Ecto neural progenitor cell (in vitro differentiated cells): ENCODE measurements at regions not wholly inside any gene's neighbourhood (a gene's known extent, or its start where the extent isn't known, plus 50 kb on each side); places are given as distances from the start of the nearest gene placed in this dataset.
"Not testable (repeated sequence)": the region's sequence is repeated elsewhere in the genome, so short reads cannot be mapped to it uniquely, and the experiment has no call there.

Source experiments
- DNase-seq: peaks from one replicate; pipeline ENCODE4 v3.0.0-alpha.2; 2018; ENCODE audit warnings: low spot score

DNA sequence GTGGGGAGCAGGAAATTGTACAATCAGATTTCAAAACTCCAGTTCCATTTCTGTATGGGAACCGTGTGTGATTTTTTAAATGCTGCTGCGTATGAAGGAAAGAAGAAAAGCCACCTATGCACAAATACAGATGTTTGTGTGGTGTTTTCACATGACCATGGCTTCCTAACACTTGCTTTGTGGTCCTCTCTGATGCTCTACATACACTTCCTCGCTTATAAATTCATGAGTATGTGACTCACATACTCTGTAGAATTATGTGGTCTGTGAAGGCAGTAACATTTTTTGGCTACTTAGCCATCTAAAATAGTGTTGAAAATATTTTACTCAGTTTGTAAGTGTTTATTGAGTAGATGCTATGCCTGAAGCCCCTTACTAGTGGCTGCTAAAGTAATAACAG, 119.8 kb upstream of the PDE10A start:
- DNase-seq, result no peak

DNA sequence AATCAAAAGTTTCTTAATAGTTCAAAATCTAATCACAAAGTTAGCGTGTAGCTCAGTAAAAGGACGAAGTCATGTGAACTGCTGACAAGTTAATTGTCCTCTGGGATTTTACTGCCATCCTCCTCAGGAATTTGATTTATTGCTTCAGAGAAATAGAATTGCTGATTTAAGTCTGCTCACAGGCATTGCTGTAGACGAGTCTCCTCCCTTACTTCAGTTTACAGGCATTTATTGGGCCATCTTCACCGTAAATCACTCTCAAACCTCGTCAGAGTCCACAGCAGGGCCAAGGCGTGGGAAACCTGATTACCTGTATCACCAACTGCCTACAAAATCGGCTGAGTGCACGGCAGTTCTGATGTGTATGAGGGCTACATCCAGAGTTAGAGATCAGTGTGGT, 119.1 kb upstream of the PDE10A start:
- DNase-seq, result no peak

GRCh38 chr6:165777680-165778079, 114.6 kb upstream of the PDE10A start:
- no peak for DNase-seq

- no peak for DNase-seq
Observed at GRCh38 chr6:165776691-165777090, 113.7 kb upstream of the PDE10A start.

- no peak for DNase-seq
Observed at GRCh38 chr6:165775721-165776120, 112.7 kb upstream of the PDE10A start.

DNA sequence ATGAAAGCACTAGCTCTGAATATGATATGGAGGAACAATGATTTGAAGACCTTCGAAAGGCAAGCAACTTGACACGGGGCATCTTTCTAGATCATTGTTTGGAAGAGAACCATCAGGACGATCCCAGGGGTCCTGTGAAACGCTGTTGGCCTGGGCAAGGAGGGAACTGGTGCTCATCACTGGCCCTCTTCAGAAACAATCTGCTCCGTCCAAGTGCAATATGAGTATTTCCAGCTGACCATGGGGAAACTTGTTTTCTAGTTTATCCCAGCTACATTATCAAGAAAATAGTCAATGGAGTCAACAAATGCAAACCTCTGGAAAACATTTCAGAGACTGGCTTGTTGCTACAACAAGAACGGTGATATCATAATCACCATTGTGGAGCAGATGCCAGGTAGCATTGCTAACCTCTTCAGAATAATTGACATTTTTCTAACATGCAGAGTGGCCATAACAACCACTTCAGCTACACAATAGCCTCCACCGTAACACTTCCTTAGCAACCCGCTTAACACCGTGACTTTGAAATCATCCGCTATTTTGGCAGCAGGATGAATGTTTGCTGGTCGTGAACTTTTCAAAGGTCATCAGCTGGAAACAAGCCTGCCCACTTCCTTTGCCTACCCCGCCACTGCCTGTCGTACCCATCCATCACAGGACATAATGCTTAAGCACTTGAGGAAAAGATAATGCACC, 112.0 kb upstream of the PDE10A start:
- no peak for DNase-seq

- no peak for DNase-seq
Observed at GRCh38 chr6:165770397-165771082, 107.5 kb upstream of the PDE10A start.

GRCh38 chr6:165769884-165770283, 106.8 kb upstream of the PDE10A start:
- DNase-seq, result no peak

DNA sequence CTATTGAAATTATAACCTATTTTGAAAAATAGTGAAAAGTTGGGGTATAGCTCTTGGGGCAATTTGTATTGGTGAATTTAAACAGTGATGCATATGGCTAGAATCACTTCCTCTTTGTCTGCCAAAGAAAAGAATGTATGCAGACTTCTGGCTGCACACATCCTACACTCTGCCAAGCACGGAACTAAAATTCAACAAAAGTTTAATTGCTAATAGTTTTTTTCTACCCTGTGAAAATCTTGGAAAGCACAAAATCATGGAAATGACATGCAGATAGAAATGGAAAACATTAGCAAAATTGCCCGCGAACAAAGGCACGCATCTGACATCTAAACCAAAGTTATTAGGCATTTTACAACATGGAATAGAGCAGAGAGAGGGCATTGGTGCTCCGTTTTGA, 106.4 kb upstream of the PDE10A start:
- DNase-seq, result no peak

- no peak for DNase-seq
Observed at GRCh38 chr6:165768961-165769360, 105.9 kb upstream of the PDE10A start.

DNA sequence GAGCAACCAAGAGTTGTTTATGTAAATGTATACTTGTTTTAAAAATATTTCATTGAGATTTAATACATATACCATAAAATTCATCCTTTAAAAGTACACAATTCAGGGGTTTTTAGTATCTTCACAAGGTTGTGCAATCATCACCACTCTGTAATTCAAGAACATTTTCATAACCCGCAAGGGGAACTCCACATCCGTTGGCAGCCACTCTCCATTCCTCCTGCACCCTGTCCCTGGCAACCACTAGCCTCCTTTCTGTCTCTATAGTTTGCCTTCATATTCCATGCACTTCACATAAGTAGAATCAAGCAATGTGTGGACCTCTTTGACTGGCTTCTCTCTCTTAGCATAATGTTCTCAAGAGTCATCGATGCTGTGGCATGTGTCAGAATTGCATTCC, 104.2 kb upstream of the PDE10A start:
- no peak for DNase-seq

DNA sequence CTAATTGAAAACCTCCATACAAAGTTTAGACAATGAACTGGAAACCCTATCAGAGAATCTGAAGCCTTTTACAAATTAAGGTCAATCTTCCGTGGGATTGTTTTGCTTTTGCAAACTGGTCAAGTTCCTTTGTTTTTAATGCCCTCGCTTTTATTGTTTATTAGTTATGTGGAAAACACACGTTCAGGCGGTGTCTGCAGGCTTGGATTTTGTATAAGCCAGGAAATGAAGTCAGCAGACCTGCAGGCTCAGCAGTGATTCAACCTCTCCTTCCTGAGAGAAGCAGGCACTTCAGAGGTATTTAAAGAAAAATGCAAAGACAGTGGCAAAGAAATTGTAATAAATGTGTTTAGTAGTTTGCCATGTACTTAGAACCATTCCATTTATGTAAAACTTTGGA, 103.4 kb upstream of the PDE10A start:
- no peak for DNase-seq

GRCh38 chr6:165766026-165766425, 103.0 kb upstream of the PDE10A start:
- DNase-seq, result no peak

DNA sequence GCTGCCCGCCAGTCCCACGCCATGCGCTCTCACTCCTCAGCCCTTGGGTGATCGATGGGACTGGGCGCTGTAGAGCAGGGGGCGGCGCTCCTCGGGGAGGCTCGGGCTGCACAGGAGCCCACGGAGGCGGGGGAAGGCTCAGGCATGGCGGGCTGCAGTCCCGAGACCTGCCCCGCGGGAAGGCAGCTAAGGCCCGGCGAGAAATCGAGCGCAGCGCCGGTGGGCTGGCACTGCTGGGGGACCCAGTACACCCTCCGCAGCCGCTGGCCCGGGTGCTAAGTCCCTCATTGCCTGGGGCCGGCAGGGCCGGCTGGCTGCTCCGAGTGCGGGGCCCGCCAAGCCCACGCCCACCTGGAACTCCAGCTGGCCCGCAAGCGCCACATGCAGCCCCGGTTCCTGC, 102.2 kb upstream of the PDE10A start:
- not testable (repeated sequence) for DNase-seq

DNA sequence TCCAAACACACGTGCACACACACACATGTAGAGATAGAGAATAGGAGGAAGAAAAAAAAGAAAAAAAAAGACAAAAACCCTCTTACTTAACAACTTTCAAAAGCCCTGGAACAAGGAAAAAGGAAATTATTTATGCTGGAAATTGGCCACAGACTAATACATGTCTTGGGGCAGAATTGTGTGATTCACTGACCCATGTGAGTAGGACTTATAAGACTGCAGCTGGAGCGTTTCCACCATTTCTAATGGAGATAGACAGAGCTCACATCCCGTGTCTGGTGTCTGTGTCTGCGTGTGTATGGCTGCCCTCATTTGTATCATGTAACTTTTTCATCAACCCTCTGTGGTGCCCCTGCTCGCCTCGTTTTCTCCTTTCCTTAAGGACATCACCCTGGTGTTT, 99.8 kb upstream of the PDE10A start:
- DNase-seq, result no peak

DNA sequence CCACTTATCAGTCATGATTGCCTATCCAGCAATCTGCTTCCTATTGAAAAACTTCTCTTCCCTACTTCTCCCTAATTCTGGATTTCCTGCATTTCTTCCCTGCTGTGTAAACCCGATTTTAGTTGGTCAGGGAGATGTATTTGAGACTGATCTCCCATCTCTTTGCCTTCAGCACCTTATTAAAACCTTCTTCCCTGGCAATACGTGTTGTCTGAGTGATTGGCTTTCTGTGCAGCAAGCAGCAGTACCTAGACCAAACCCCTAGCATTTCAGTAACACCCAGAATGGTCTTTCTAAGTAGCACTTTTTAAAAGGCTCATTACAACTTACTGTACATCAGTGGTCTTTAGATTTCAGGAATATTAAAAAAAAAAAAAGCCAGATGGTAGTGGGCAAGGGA, 99.1 kb upstream of the PDE10A start:
- DNase-seq, result no peak

DNA sequence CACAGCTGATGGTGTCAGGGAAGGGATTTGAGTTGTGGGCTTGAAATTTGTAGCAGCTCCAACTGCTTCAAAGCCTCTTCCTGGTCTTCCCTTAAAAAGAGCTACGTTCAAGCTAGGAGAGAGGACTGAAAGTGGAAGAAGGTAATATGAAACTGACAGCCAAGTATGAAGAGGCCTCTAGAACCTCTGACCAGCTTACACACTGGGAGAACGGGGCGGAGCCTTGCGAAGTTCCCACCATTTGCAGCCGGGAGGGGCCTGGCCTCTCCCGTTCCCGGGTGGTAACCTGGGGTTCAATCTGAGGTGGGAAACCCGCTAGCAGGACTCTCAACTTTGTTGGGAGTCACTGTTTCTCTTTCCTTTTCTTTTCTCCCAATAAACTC, 97.8 kb upstream of the PDE10A start:
- DNase-seq, result no peak

DNA sequence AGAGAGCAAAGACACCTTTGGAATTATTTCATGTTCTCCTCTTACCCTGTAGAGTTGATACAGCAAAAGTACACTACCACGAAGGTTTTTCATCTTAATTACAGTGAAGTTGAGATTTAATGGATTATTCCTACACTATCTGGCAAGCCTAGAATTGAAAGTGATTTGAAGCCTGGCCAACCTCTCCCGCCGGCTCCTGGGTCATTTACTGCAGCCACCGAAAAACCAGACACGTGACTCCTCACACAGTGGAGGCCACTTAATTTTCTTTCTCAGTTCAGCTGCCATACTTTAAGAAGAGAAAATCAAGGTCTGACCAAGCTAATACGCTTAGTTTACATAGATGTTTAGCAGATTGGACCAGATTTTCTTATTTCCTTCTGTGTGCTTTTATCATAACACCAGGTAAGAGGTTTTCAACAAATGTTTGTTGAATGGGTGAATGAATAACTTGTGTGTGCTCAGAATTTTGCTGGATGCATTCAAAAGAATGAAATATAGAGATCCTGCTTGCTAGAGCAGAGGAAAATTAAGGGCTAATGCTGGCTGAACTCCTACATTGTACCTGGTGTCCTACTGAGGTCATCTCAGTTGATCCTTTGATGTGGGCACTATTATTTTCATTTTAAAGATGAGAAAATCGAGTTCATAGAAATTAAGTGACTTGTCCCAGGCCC, 97.2 kb upstream of the PDE10A start:
- no peak for DNase-seq

GRCh38 chr6:165758441-165758840, 95.4 kb upstream of the PDE10A start:
- DNase-seq, result no peak

DNA sequence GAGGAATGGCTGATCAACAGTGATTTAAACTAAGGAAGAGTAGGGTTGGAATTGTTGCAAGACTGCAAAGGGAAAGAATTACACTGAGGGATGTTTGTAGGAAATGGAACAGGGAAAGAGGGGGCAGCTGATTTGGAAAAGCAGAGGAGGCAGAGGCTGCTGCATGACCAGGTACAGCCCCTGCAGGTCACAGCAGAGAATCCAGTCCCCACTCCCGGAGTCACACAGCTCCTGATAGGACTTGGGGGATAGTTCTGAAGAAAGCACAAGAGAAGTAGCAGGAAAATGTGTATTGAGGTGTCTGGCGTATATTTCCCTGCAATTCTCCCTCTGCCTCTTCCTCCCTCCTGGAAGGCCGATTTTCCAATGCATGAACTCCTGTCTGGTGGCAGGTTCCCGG, 92.5 kb upstream of the PDE10A start:
- no peak for DNase-seq

- no peak for DNase-seq
Observed at GRCh38 chr6:165753506-165753905, 90.5 kb upstream of the PDE10A start.

DNA sequence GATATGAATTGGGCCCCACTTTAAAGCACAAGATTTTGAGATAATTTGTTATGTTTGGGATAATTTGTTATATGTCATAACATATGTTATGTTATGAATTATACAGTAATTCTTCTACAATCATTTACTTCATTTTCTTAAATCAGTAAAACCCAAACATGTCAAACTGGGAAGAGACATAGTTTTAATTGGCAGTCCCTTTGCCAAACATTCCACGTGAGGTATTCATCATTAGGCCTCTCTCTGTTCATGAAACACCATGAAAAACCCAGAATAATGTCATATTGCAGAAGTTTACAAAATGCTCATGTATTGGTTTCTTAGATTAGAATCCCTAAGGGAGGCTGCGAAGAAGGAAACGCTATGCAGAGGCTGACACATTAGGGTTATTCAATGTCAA, 89.4 kb upstream of the PDE10A start:
- DNase-seq, result no peak

- DNase-seq, result no peak
Observed at GRCh38 chr6:165751486-165751885, 88.4 kb upstream of the PDE10A start.

DNA sequence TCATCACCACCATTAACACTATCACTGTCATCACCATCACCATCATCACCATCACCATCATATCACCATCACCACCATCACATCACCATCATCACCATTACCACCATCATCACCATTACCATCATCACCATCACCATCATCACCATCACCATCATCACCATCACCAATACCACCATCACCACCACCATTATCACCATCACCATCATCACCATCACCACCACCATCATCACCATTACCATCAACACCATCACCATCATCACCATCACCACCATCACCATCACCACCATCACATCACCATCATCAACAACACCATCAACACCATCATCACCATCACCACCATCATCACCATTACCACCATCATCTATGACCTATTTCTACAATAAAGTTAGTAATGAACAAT, 86.1 kb upstream of the PDE10A start:
- no peak for DNase-seq
